ENCODE measurements at regions not wholly inside any gene's neighbourhood (a gene's known extent, or its start where the extent isn't known, plus 50 kb on each side); places are given as distances from the start of the nearest gene placed in this dataset.
"Not testable (repeated sequence)": the region's sequence is repeated elsewhere in the genome, so short reads cannot be mapped to it uniquely, and the experiment has no call there.

GRCh38 chr4:38529189-38530115 lies 134.5 kb upstream of the KLF3 start:
- peak; percentile 35 to 44 for DNase-seq

GRCh38 chr4:38530486-38530885 lies 133.5 kb upstream of the KLF3 start:
- no peak for DNase-seq

- DNase-seq = no peak
Observed at GRCh38 chr4:38531141-38531727, 132.8 kb upstream of the KLF3 start.

- DNase-seq = no peak
Observed at GRCh38 chr4:38532908-38533499, 131.0 kb upstream of the KLF3 start.

- no peak for DNase-seq
Observed at GRCh38 chr4:38534344-38535045, 129.5 kb upstream of the KLF3 start.

- DNase-seq = not testable (repeated sequence)
Observed at GRCh38 chr4:38535071-38535470, 128.9 kb upstream of the KLF3 start.

- DNase-seq = no peak
Observed at GRCh38 chr4:38535717-38536116, 128.3 kb upstream of the KLF3 start.

- no peak for DNase-seq
Observed at GRCh38 chr4:38536716-38537115, 127.3 kb upstream of the KLF3 start.

GRCh38 chr4:38537666-38538065 lies 126.3 kb upstream of the KLF3 start:
- no peak for DNase-seq

- DNase-seq = no peak
Observed at GRCh38 chr4:38538517-38538916, 125.5 kb upstream of the KLF3 start.

- no peak for DNase-seq
Observed at GRCh38 chr4:38539501-38539900, 124.5 kb upstream of the KLF3 start.

GRCh38 chr4:38547052-38547451 lies 116.9 kb upstream of the KLF3 start:
- DNase-seq = no peak

GRCh38 chr4:38548256-38548655 lies 115.7 kb upstream of the KLF3 start:
- no peak for DNase-seq

- DNase-seq = no peak
Observed at GRCh38 chr4:38559374-38559773, 104.6 kb upstream of the KLF3 start.

- DNase-seq = no peak
Observed at GRCh38 chr4:38560340-38560739, 103.7 kb upstream of the KLF3 start.

GRCh38 chr4:38560768-38561558 lies 103.0 kb upstream of the KLF3 start:
- no peak for DNase-seq

GRCh38 chr4:38562751-38563198 lies 101.2 kb upstream of the KLF3 start:
- DNase-seq = no peak

GRCh38 chr4:38563707-38564495 lies 100.1 kb upstream of the KLF3 start:
- no peak for DNase-seq

GRCh38 chr4:38565271-38566199 lies 98.5 kb upstream of the KLF3 start:
- DNase-seq = no peak

GRCh38 chr4:38566806-38567398 lies 97.1 kb upstream of the KLF3 start:
- DNase-seq = no peak
